ENCODE measurements at regions not wholly inside any gene's neighbourhood (a gene's known extent, or its start where the extent isn't known, plus 50 kb on each side); places are given as distances from the start of the nearest gene placed in this dataset.

- no peak for FAIRE-seq
- intact Hi-C loops (cut with micrococcal nuclease) = no loop called here
- BruUV-seq (replicated peaks) = no TSS peak
Measured at GRCh38 chr6:154598399-154598798, 87.9 kb upstream of the CNKSR3 start.

GRCh38 chr6:154602296-154602695 is 91.8 kb upstream of the CNKSR3 start:
- Histone ChIP-seq H3K4me1 (ENCODE audit: control insufficient read depth, extremely low read depth, insufficient read depth, low read length) (no peaks in the 10 kb centered on the region), H3K9me1 (replicated peaks; ENCODE audit: control insufficient read depth, extremely low read depth, insufficient read depth, low read length) (no peaks in the 10 kb centered on the region), H3K4me2 (ENCODE audit: insufficient read depth, low read length) (no peak overlapping the region), H3K27me3 (ENCODE audit: control insufficient read depth in 2 of 2, insufficient read depth in 2 of 2, low read length in 2 of 2) (no peaks in the 10 kb centered on the region), H3K9me3 (replicated peaks; ENCODE audit: control insufficient read depth, insufficient read depth, low read length) (no peaks in the 10 kb centered on the region), H3K4me3 (replicated peaks in 1 of 3; ENCODE audit: insufficient read depth in 1 of 3, low read depth in 1 of 3, low read length in 3 of 3) (no peak overlapping the region), H3K36me3 (ENCODE audit: control insufficient read depth in 2 of 2, extremely low read depth in 1 of 2, insufficient read depth in 2 of 2, low read length in 2 of 2) (no peaks in the 10 kb centered on the region), H3K27ac (ENCODE audit: insufficient read depth, low read depth, low read length) (no peak overlapping the region), H3K79me2 (ENCODE audit: control insufficient read depth, insufficient read depth, low read length) (no peaks in the 10 kb centered on the region), H2AFZ (ENCODE audit: low read depth, low read length) (no peak overlapping the region), H3K9ac (replicated peaks; ENCODE audit: extremely low read depth, insufficient read depth, low read length) (no peak overlapping the region), H4K20me1 (replicated peaks; ENCODE audit: control insufficient read depth, extremely low read depth, insufficient read depth, low read length) (no peaks in the 10 kb centered on the region)
- no peak for DNase-seq (ENCODE audit: low read depth, low spot score)
- POLR2A ChIA-PET = no interaction called here
- CTCF ChIA-PET = no interaction called here
- no TSS peak for BruUV-seq (replicated peaks)
- no peak for TF ChIP-seq MAX (IDR thresholded peaks at IDR 0.05; ENCODE audit: insufficient read depth, insufficient read length)
- TF ChIP-seq EZH2 (IDR thresholded peaks at IDR 0.05; ENCODE audit: borderline replicate concordance, low read depth, low read length, severe bottlenecking) = no peak
- no peak for TF ChIP-seq FOS (IDR thresholded peaks at IDR 0.05; ENCODE audit: borderline replicate concordance, insufficient read depth, low read length)
- no peak for TF ChIP-seq CTCF (IDR thresholded peaks at IDR 0.05; ENCODE audit: extremely low read depth in 1 of 2, insufficient read depth in 1 of 2, low read depth in 1 of 2, low read length in 2 of 2)
- no peak for TF ChIP-seq GATA2 (IDR thresholded peaks at IDR 0.05; ENCODE audit: insufficient read depth, insufficient read length, low read depth, low read length)
- no peak for TF ChIP-seq POLR2AphosphoS5 (IDR thresholded peaks at IDR 0.05; ENCODE audit: insufficient read depth, low read depth, low read length)
- TF ChIP-seq POLR2A (IDR thresholded peaks at IDR 0.05; ENCODE audit: low read depth, low read length) = no peak
- no peak for TF ChIP-seq MYC (IDR thresholded peaks at IDR 0.05; ENCODE audit: low read depth, low read length)
- no peak for TF ChIP-seq JUN (IDR thresholded peaks at IDR 0.05; ENCODE audit: borderline replicate concordance, insufficient read depth, insufficient read length, low read depth)
- intact Hi-C loops (cut with micrococcal nuclease) (no loop called here), dilution Hi-C loops (cut with MboI; ENCODE audit: extremely low pct_ligation_motif_present, low sequenced_read_pairs) (no loop called here)
- peak; percentile 84 for FAIRE-seq

More at GRCh38 chr6:154598399-154598798, 87.9 kb upstream of the CNKSR3 start:
- ChIA-PET POLR2A (no interaction called here), CTCF (interaction anchor here (1.2 kb wide), 1 partner anchor 98 kb away, joined by 4 read pairs; no protein-coding TSS in a partner anchor)
- H2AFZ ChIP-seq (ENCODE audit: low read depth, low read length) = no peak overlapping the region
- no peak overlapping the region for H3K4me2 ChIP-seq (ENCODE audit: insufficient read depth, low read length)
- H3K27ac ChIP-seq (ENCODE audit: insufficient read depth, low read depth, low read length) = no peak overlapping the region
- TF ChIP-seq POLR2AphosphoS5 (IDR thresholded peaks at IDR 0.05; ENCODE audit: insufficient read depth, low read depth, low read length) (no peak), EZH2 (IDR thresholded peaks at IDR 0.05; ENCODE audit: borderline replicate concordance, low read depth, low read length, severe bottlenecking) (no peak)
- no peaks in the 10 kb centered on the region for H3K27me3 ChIP-seq (ENCODE audit: control insufficient read depth in 2 of 2, insufficient read depth in 2 of 2, low read length in 2 of 2)
- H3K79me2 ChIP-seq (ENCODE audit: control insufficient read depth, insufficient read depth, low read length) = no peaks in the 10 kb centered on the region
- H3K4me3 ChIP-seq (replicated peaks in 1 of 3; ENCODE audit: insufficient read depth in 1 of 3, low read depth in 1 of 3, low read length in 3 of 3) = no peak overlapping the region
- H3K36me3 ChIP-seq (ENCODE audit: control insufficient read depth in 2 of 2, extremely low read depth in 1 of 2, insufficient read depth in 2 of 2, low read length in 2 of 2) = no peaks in the 10 kb centered on the region
- H4K20me1 ChIP-seq (replicated peaks; ENCODE audit: control insufficient read depth, extremely low read depth, insufficient read depth, low read length) = no peaks in the 10 kb centered on the region
- dilution Hi-C loops (cut with MboI; ENCODE audit: extremely low pct_ligation_motif_present, low sequenced_read_pairs) = no loop called here
- H3K9me1 ChIP-seq (replicated peaks; ENCODE audit: control insufficient read depth, extremely low read depth, insufficient read depth, low read length) = no peaks in the 10 kb centered on the region
- no peaks in the 10 kb centered on the region for H3K9me3 ChIP-seq (replicated peaks; ENCODE audit: control insufficient read depth, insufficient read depth, low read length)
- H3K9ac ChIP-seq (replicated peaks; ENCODE audit: extremely low read depth, insufficient read depth, low read length) = no peak overlapping the region
- no peaks in the 10 kb centered on the region for H3K4me1 ChIP-seq (ENCODE audit: control insufficient read depth, extremely low read depth, insufficient read depth, low read length)
- DNase-seq (ENCODE audit: low read depth, low spot score) = no peak

Measured in endothelial cell of umbilical vein (primary cell).